Esophagus muscularis mucosa (tissue), 4 donors: ENCODE measurements at regions not wholly inside any gene's neighbourhood (a gene's known extent, or its start where the extent isn't known, plus 50 kb on each side); places are given as distances from the start of the nearest gene placed in this dataset.
"Not testable (repeated sequence)": the region's sequence is repeated elsewhere in the genome, so short reads cannot be mapped to it uniquely, and the experiment has no call there.

Experiments used
- EP300 ChIP-seq: sonication (generic); formaldehyde crosslinking; IDR thresholded peaks from one replicate; pipeline ENCODE4 v1.6.1; 2017; ENCODE audit warnings: antibody characterized with exemption
- POLR2A ChIP-seq: fragments of 450-650 bp; IDR thresholded peaks from one replicate; pipeline ENCODE4 v1.6.1; 2017; ENCODE audit warnings: antibody characterized with exemption, moderate library complexity, mild to moderate bottlenecking, low read depth
- POLR2AphosphoS5 ChIP-seq, 2 donors: sonication (generic); formaldehyde crosslinking; IDR thresholded peaks; one replicate each; pipeline ENCODE4 v1.6.1; 2017; ENCODE audit warnings: antibody characterized with exemption in 2 of 2
- TF ChIP-seq, protein P1 (sequence below), 3 experiments: fragments of 200-600 bp in 2 of 3; fragments of 450-650 bp in 1 of 3; sonication (generic) in 2 of 3; IDR thresholded peaks; one replicate each; pipeline ENCODE4 v1.5.1; 2017 to 2019; ENCODE audit warnings: antibody characterized with exemption in 3 of 3, mild to moderate bottlenecking in 2 of 3, moderate library complexity in 1 of 3

- TF ChIP-seq, protein P1, sequence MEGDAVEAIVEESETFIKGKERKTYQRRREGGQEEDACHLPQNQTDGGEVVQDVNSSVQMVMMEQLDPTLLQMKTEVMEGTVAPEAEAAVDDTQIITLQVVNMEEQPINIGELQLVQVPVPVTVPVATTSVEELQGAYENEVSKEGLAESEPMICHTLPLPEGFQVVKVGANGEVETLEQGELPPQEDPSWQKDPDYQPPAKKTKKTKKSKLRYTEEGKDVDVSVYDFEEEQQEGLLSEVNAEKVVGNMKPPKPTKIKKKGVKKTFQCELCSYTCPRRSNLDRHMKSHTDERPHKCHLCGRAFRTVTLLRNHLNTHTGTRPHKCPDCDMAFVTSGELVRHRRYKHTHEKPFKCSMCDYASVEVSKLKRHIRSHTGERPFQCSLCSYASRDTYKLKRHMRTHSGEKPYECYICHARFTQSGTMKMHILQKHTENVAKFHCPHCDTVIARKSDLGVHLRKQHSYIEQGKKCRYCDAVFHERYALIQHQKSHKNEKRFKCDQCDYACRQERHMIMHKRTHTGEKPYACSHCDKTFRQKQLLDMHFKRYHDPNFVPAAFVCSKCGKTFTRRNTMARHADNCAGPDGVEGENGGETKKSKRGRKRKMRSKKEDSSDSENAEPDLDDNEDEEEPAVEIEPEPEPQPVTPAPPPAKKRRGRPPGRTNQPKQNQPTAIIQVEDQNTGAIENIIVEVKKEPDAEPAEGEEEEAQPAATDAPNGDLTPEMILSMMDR (IDR thresholded peaks at IDR 0.05) = not testable (repeated sequence)
- TF ChIP-seq POLR2A; EP300; POLR2AphosphoS5 (IDR thresholded peaks at IDR 0.05): not testable (repeated sequence)
Observed at GRCh38 chr3:27599741-27600140, 115.6 kb upstream of the SLC4A7 start.
